RPMI7951 (cell line): ENCODE measurements at regions not wholly inside any gene's neighbourhood (a gene's known extent, or its start where the extent isn't known, plus 50 kb on each side); places are given as distances from the start of the nearest gene placed in this dataset.

Experiments used
- DNase-seq: peaks from one replicate; pipeline ENCODE4 v3.0.0-alpha.2; 2012; ENCODE audit warnings: low read depth

DNA sequence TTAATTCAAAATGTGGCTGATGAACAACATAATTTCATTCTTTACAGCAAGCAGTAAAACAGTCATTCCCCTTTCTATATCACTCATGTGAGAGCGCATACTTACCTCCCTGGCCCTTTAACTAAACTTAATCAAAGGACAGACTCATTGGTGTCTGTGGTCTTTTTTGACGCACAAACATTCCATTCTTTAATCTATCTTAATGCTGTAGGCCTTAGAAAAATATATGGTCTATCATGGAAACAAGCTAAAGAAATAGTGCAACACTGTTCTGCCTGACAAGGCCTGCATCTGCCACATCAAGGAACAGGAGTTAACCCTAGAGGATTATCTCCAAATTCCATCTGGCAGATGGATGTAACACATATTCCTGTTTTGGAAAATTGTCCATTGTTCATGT, 878.1 kb downstream of the NLGN4Y start:
- DNase-seq, result no peak

DNA sequence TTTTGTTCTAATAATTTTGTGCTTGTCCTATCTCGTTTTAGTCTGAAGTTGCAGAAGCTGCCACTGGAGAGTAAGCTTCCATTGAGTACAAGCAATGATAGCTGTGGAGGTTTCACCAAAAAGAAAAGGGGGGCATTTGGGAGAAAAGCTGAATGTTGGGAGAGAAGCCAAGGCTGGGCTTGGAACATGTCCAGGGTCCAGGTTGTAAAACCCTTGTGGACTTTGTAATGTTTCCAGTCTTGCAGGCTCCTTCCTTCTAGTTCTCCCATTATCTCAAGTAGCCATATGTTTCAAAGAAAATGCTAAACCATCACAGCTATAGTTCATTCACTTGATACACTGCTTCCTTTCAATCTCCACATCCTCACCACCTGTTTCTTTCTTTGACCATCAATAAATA, 880.2 kb downstream of the NLGN4Y start:
- no peak for DNase-seq

DNA sequence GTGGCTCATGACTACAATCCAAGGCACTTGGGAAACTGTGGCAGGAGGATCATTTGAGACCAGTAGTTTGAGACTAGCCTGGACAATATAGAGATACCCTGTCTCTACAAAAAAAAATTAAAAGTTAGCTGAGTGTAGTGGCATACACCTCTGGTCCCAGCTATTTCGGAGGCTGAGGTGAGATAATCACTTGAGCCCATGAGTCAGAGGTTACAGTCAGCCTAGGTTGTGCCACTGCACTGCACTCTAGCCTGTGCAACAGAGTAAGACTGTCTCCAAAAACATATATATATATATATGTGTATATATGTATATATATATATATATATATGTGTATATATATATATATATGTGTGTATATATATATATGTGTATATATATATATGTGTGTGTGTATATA, 890.8 kb downstream of the NLGN4Y start:
- no peak for DNase-seq

DNA sequence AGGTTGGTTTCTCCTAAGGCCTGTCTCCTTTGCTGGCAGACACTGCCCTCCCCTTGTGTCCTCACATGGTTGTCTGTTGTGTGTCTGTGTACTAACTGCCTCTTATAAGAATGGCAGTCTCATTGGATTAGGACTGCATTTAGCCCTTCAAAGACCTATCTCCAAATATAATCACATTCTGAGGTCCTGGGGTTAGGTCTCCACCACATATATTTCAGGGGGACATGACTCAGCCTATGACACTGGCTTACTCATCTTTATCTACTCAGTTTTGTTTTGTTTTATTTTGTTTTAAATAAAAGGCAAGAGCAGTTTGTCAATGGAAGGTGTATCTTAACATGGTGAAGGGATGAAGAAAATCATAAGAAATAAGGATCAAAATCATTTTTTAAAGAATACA, 894.3 kb downstream of the NLGN4Y start:
- no peak for DNase-seq

DNA sequence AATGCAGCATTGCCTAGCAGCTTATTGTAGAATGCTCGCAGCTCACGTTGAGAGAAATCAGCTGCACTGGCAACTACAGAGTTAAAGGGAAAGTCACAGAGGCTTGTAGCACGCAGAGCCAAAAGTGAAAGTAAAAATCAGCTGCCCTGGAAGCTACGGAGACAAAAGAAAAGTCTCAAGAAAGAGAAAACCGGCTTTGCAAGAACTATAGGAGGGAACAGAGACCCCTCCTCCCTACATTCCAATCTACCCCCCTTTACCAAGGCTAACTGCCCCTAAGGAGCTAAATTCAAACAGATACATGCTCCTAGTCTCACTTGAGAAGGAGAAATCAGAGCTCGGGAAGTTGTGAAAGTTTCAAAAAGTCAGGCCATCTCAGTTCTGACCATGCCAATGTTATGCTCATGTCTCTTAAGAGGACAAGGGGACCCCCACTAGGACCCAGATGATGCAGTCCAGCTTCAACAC, 900.4 kb downstream of the NLGN4Y start:
- DNase-seq, result no peak

DNA sequence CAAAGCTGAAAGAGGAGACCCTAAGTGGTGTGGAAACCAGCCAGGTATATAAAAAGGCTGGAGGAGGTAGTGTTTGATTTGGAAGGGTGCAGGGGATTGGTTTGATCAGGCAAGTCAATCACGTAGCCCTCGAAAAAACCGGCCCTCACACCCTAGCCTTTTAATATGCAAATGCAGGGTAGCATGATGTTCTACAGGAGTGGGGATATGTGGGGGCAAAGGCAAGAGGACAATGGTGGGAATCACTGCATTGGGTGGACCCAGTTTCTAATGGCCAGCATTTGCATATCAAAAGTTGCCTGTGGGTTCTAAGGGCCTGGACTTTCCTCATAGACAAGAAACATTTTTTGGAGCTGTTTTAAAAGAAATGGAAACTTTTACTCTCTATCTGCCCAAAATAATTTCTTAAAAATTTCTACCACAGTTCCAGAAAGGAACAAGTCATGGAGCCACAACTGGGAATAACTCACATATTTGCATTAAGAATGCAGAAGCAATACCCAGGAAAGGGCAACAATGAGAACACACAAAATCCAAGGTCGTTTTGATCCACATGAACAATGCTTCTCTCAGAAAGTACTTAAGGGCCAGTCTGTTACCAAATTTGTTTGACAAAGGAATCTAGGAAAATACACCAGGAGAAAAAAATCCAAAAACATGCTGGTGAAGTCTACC, 915.8 kb downstream of the NLGN4Y start:
- no peak for DNase-seq

DNA sequence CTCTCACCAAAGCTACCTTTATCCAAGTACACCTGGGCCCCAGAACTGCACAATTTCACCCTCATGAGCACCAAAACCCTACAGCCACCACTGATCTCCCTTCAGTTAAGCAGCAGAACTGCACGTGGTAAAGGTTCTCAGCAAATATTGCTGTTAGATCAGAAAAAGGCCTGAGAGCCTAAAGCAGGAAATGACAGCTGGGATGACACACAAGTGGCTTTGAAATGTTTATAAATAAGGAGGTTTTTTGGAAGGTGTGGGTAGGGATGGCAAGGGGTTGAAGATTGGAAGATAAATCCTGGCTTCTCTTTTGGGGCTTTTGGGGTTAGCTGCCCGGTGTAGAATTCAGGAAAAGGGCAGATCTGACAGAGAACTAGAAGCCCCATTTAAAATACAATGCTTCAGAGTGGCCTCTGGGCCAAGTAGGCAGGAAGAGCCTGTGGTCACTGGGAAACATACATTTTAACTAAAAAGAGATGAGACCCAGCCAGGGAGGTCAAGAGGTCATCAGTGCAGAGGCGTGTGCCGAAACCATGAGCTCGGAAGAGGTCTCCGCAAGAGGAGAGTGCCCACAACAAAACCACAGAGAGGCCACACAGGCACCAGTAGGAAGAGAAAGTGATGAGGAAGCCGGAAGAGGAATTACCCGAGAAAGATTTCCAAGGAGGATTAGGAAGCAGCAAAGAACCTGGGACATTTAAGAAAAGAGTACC, 916.5 kb downstream of the NLGN4Y start:
- no peak for DNase-seq

DNA sequence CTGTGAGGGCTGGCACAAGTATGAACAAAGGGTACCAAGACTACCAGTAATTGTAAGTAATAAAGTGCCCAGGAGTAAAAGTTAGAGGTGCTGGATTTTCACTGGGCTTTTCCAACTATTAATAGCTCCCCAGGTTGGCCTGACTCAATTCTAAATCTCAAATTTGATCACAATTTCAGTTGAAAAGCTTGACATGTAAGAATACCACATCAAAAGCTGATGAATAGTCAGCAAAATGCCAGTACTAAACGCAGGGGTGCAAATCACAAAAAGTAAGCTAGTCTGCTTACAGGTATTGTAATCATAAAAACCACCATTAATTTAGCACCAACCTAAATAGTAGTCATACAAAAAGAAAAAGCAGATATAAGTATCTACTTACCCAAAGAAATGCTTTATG, 917.5 kb downstream of the NLGN4Y start:
- DNase-seq, result no peak

DNA sequence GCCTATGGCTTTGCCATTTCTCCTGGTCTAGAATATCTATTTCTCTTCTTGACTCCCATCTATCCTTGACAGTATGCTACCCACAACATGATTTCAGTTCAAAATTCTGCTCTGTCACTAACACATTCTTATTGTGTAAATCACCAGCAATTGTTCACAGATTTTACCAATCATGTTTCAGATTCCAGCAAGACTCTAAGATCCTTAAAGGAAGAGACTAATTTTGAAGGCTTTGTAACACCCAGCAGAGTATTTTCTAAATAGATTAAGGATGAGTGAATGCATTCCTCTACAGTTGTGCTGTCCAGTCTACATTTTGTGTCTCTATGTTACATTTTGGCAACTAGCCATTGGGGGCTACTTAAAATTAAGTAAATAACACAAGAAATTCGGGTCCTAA, 921.5 kb downstream of the NLGN4Y start:
- DNase-seq, result no peak

DNA sequence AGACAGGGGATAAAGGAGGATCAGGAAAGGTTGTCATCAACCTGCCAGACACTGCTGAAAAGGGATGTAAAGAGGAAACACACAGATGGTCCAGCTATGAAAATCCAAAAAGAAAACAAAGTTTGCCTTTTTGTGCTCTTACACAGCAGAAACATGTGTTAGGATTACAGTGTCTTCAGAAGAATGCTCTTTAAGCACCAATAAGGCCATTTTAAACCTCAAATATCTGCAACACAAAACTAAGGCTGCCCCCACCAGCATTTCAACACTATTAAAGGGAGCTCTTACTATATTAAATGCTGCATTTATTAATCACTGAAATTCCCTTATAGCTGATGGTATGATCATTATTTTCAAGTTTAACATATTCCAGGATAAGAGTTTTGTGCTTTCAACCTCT, 922.5 kb downstream of the NLGN4Y start:
- no peak for DNase-seq

DNA sequence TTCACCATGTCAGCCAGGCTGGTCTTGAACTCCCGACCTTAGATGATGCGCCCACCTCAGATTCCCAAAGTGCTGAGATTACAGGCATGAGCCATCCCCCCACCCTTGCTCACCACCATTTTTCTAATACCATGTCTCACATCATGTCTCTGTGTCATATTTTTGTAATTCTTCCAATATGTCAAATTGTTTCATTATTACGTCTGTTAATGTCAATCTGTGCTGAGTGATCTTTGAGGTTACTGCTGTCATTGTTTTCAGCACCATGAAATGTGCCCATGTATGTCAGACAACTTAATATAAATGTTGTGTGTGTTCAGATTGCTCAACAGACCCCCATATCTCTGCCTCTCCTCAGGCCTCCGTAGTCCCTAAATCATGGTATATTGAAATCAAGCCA, 923.6 kb downstream of the NLGN4Y start:
- no peak for DNase-seq

DNA sequence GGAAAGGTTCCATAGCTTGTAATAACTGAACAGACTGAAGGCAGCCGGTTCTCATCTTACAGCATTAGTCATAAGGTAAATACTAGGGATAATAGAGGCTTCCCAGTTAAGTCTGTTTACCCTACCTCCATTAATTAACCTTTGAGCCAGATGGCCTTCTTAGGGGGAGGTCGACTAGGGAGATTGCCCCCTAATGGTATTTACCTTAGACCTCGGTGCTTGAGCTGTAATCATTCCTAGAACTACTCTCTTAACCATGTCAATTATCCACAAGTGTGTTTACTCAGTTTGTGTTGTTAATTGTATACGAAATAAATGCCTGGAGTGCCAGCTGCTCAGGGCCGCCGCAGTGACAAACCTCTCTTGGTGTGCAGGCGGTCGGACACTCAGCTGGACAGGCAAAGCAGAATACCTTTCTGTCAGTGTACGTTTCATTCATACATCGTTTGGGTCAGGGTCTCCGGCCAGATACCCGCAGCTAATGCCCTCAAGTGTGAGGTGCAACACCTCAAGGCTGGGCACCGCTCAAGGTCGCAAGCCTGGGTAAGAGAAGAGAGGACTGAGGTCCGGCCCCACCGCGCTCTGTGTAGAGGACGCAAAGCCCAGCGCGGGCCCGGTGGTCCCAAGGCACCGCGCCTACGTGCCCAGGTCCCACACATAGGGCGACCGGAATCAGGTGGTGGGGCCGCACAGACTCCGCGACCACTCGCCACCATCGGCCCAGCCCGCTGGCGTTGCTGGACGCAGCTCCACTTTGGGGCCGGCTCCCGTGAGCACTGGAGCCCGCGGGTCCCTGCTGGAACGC, 931.0 kb downstream of the NLGN4Y start:
- DNase-seq, result no peak

DNA sequence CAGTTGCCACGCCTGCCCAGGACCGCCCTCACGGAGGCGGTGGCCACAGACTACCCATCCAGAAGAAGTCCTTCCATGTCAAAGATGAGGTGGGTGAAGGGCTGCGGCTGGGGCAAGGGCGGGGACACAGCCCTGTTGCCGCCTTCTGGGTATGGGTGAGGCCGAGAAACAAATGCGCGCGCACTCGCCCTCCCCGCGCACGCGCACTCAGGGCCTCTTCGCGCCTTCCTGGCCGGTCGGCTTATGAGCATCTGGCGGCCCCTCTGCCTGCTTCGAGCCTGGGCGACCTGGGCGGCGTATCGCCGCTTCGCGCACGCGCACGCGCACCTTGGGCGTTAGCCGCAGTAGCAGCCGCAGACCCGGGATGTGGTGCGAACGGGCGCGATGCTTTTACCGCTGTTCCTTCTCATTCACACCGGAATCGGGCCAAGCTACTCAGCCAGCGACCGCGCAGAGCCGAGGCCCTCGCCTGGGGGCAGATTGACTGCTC, 931.7 kb downstream of the NLGN4Y start:
- DNase-seq, result no peak

DNA sequence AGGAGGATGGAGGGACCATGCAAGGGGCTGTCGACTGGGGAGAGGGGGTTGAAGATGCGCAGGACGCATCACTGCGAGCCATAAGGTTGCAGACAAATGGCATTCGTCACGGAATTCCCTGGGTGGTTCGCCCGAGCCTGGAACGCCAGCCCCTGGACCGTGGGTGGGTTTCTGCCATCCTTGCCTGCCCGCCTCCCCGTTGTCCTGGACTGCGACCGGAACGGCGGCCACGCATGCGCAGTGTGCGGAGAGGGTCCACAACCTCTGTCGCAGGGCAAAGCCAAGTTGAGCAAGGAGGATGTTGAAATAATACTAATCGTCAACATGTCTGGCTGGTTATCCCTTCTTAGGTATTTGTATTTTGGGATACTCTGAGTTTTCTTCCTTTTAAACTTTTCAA, 932.2 kb downstream of the NLGN4Y start:
- DNase-seq, result no peak

DNA sequence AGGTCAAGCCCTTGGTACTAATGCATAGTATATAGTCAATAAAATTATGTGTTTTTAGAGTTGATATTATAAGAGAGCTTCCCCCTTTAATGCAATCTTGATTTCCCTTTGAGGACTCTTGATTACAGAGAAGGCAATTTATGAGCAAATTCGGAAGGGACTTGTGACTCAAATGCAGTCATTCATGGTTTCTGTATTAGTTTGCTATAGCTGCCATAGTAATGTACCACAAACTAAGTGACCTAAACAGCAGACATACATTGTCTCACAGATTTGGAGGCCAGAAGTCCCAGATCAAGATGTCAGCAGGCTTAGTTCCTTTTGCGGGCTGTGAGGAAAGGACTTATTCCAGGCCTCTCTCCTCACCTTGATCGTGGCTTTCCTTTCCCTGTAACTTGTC, 933.4 kb downstream of the NLGN4Y start:
- no peak for DNase-seq

DNA sequence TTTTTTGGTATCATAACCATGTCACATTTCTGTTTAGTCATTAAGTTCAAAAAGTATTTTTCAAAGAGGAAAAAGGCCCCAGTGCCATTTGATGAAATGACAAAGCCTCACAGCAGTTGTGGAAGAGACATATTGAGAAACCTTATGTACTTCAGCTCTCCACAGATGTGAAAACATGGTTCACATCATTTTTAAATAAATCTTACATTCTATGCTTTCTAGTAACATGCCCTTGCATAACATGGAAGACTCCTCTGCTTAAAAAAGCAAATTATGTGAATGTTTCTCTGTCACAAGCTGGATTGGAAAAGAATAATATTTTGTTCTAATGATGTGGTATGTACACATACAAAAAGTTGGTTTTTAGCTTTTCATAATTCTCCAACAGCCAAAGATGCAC, 934.1 kb downstream of the NLGN4Y start:
- no peak for DNase-seq

DNA sequence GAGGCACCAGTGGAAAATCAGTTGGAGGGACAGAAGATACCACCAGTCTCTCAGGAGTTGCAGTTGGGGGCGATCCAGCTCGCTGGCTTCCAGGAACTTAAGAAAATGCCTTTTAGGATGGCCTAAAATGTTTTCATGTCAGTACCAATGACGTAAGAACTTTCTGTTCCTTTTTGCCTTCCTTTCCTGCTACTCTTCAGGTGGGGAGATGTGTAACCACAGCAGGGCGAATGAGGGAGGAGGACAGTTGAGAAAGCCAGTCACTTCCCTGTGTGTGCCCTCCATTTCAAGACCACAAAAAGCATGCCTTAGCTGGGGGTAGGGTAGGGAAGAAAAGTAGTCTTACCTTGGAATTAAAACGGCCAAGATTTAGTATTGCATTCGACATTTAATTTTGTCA, 941.6 kb downstream of the NLGN4Y start:
- DNase-seq, result no peak

DNA sequence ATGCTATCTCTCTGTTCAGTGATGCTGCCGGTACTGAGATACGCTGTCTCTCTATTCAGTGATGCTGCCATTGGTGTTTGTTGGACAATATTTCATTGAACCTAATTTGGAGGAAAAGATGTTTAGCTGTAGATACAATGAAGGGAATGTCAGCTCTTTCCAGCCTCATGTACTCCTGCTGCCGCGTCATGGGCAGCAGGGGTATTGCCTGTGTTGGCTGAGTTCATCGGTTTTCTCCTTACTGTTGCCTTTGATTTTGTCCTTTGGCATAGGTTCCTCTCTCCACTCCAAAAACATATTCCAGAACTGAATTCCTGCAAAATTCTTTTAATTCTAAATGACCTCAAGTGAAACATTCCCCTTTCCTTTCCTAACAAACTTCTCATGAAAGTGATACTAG, 942.6 kb downstream of the NLGN4Y start:
- no peak for DNase-seq

DNA sequence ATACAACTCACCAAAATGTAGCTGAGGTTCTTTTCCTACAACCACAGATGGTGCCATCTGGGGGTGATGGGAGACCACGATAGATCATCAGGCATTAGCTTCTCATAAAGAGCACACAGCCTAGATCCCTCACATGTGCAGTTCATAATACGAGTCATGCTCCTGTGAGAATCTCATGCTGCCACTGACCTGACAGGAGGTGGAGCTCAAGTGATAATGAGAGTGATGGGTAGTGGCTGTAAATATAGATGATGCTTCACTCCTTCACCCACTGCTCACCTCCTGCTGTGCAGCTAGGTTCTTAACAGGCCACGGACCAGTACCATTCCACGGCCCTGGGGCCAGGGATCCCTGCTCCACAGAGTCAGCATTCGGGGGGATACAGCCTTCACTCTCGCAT, 943.8 kb downstream of the NLGN4Y start:
- no peak for DNase-seq

DNA sequence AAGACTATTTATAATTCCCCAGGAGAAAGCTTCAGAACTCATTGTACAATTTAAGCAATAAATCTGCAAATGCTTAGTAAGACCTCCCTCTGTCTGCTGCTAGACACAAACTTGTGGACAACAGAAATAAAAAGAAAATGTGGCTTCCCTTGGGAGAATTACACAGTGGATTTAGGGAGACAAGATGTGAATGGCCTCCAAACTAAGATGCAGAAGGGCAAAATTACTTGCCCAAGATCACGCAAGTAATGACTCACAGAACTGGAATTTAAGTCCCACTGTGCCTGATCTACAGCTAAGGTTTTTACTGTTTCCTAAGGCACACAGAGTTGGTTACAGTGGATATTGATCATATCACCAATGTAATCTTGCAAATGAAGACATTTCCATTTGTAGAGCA, 947.0 kb downstream of the NLGN4Y start:
- DNase-seq, result no peak

DNA sequence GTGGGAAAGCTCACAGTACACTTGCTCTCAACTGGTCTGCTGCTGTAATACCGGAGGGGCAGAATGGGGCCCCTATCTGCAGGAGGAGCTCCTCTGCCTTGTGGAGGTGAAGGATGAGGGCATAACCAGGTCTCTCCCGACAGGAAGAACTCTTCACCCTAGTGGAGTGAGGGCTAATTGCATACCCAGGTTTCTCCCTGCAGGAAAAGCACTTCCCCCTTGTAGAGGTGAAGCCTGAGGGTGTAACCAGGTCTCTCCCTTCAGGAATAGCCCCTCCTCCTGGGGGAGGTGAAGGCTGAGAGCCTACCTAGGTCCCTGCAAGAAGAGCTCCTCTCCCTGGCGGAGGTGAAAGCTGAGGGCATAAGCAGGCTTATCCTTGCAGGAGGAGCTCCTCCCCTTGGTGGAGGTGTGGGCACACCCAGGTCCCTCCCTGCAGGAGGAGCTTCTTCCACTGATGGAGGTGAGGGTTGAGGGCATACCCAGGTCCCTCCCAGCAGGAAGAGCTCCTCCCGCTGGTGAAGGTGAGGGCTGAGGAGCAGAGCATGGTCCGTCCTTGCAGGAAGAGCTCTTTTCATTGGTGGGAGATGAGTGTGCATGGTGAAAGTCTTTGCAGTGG, 954.1 kb downstream of the NLGN4Y start:
- no peak for DNase-seq

DNA sequence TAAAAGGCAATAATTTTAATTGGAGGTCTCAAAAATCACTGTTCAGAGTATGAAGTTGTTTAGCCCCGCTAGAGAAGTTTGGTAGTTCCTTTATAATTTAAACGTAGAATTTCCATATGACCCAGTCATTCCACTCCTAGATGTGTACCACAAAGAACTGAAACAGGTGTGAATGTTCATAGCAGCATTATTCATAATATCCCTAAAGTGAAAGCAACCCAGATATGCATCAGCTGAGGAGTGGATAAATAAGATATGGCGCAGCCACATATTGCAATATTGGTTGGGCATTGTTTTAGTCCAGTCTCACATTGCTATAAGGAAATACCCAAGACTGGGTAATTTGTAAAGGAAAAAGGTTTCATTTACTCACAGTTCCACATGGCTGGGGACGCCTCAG, 976.2 kb downstream of the NLGN4Y start:
- DNase-seq, result no peak
